GM18867 (cell line): ENCODE measurements at regions not wholly inside any gene's neighbourhood (a gene's known extent, or its start where the extent isn't known, plus 50 kb on each side); places are given as distances from the start of the nearest gene placed in this dataset.
"Not testable (repeated sequence)": the region's sequence is repeated elsewhere in the genome, so short reads cannot be mapped to it uniquely, and the experiment has no call there.

Source experiments
- ATAC-seq: cut with Tn5 transposase; IDR thresholded peaks from one replicate; pipeline ENCODE4 v1.9.1; 2021; ENCODE audit warnings: mild to moderate bottlenecking, moderate library complexity; ENCODE audit not compliant: unreplicated experiment

DNA sequence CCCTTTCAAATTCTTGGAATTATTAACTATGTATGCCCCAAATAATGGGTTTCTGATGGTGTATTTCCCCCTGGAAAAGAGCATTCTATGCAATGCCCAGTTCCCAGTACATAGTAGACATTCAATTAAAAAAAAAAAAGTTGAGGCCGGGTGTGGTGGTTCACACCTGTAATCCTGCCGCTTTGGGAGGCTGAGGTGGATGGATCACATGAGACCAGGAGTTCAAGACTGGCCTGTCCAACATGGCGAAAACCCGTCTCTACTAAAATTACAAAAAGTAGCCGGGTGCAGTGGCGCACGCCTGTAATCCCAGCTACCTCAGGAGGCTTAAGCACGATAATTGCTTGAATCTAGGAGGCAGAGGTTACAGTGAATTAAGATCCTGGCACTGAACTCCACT lies 83.3 kb upstream of the ZNF217 start:
- no peak for ATAC-seq

DNA sequence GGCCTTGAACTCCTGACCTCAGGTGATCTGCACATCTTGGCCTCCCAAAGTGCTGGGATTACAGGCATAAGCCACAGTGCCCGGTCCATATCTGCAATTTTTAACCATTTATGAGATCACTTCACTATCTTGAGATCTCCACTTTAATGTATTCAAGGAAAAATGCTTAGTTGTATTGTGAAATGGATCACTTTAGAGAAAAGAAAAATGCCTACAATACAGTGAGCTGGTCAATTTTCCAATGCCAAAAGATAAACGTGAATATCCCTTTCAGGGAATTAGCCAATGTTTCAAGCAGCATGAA lies 82.8 kb upstream of the ZNF217 start:
- no peak for ATAC-seq

DNA sequence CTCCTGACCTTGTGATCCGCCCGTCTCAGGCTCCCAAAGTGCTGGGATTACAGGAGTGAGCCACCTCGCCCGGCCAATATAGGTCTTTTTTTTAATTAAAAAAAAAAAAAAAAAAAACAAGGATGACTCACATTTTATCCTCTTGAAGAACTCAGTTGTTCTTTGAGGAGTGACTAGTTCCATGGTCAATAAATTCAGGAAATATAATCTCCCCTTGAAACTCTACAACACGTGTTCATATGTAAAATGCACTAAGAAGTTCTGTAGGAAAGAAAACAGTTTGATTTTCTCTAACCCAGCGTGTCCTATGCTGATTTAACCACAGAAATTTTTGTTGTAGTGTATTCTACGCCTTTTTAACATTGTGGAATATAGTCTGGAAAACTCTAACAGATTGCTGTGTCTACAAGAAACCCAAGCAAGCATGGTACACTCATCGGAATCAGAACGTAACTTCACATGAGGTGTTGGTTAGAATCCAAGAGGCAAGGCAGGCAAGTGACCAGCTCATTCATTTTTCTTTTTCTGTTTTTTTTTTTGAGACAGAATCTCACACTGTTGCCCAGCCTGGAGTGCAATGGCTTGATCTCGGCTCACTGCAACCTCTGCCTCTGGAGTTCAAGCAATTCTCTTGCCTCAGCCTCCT lies 79.0 kb upstream of the ZNF217 start:
- no peak for ATAC-seq

DNA sequence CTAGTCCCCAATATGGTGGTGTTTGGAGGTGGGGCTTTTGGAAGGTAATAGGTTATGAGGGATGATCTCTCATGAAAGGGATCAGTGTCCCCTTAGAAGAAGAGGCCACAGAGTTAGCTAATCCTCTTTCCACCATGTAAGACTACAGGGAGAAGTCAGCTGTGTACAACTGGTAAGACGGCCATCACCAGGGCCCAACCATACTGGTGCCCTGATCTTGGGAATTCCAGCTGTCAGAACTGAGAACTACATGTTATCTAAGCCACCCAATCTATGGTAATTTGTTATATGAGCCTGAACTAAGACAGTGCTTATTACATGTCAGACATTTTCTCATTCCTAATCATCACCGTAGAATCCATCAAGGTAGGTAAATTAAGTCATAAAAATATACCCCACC lies 77.7 kb upstream of the ZNF217 start:
- ATAC-seq = no peak

DNA sequence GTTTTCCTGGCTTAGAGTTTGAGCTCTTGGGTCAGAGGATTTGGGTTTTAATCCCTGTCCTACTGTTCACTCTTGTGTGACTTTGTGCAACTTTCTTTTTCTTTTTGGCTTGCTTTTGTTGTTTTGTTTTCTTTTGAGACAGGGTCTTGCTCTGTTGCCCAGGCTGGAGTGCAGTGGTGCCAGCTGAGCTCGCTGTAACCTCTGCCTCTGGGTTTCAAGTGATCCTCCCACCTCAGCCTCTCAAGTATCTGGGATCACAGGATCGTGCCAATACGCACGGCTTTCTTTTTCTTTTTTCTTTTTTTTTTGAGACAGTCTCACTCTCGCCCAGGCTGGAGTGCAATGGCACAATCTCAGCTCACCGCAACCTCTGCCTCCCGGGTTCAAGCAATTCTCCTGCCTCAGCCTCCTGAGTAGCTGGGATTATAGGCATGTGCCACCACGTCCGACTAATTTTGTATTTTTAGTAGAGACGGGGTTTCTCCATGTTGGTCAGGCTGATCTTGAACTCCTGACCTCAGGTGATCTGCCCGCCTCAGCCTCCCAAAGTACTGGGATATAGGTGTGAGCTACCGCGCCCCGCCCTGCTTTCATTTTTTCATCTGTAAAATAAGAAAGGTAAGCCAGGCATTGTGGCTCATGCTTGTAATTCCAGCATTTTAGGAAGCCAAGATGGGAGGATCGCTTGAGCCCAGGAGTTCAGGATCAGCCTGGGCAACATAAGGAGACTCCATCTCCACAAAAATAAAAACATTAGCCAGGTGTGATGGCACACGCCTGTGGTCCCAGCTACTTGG lies 76.1 kb upstream of the ZNF217 start:
- ATAC-seq = not testable (repeated sequence)

DNA sequence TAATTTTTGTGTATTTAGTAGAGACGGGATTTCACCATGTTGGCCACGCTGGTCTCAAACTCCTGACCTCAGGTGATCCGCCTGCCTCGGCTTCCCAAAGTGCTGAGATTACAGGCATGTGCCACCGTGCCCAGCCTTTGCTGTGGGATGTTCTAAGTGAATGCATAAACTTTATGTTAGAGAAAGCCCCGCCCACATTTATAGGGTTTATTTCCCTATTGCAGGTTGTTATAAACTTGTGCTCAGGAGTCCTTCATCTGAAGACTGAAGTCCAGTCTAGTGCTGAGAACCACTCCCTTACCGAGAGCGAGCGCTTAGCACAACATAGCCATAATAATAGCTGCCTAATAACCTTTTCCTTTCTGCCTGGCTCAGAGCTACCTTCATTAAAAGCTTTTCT lies 75.4 kb upstream of the ZNF217 start:
- ATAC-seq = no peak

DNA sequence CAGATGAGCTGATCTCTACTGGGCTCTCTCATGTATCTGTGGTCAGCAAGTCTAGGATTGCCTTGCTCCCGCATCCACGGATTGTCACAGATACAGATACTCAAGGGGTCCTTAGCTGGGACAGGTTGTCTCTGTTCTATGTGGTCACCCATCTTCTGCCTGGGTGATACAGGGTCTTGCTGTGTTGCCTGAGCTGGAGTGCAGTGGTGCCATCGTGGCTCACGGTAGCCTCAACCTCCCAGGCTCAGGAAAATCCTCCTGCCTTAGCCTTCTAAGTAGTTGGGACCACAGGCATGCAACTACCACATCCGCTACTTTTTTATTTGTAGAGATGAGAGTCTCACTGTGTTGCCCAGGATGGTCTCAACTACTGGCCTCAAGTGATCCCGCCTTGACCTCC lies 72.5 kb upstream of the ZNF217 start:
- ATAC-seq = no peak

DNA sequence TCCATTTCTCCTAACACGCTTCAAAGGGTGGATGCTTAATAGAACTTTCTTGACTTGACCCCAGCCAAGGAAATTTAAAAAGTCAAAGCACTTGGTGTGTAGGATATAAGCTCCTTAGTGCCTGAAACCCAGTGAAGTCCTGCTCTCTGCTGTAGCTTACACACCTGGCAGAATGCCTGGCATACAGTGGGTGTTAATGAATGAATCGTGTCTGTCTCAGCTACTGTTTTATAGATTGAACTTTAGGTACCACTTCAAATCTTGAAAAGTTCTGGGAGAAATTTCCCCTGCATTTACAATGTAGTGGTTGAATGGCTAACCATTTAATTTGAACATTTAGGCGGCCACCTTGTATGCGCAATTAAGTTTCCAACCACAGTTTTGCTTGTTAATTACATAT lies 70.5 kb upstream of the ZNF217 start:
- ATAC-seq = no peak

DNA sequence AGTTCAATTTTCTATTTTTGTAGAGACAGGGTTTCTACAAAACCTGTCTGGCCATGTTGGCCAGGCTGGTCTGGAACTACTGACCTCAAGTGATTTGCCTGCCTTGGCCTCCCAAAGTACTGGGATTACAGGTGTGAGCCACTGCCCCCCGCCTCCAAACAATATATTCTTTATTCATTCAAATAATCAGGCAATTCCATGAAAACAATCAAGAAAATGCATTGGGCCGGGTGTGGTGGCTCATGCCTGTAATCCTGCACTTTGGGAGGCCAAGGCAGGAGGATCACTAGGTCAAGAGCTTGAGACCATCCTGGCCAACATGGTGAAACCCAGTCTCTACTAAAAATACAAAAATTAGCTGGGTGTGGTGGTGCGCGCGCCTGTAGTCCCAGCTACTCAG lies 69.9 kb upstream of the ZNF217 start:
- not testable (repeated sequence) for ATAC-seq

DNA sequence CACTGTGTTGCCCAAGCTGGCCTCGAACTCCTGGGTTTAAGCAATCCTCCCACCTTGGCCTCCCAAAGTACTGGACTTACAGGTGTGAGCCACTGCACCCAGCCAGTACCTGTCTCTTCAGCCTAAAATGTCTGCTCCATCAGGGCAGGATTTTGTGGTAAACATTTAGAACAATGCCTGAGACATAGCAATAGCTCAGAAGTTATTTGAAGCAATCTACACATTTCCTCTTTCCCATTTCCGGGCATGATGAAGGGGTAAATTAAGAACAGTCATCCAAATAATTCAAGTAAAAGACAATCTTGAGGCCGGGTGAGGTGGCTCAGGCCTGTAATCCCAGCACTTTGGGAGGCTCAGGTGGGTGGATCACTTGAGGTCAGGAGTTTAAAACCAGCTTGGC lies 69.0 kb upstream of the ZNF217 start:
- ATAC-seq = no peak

DNA sequence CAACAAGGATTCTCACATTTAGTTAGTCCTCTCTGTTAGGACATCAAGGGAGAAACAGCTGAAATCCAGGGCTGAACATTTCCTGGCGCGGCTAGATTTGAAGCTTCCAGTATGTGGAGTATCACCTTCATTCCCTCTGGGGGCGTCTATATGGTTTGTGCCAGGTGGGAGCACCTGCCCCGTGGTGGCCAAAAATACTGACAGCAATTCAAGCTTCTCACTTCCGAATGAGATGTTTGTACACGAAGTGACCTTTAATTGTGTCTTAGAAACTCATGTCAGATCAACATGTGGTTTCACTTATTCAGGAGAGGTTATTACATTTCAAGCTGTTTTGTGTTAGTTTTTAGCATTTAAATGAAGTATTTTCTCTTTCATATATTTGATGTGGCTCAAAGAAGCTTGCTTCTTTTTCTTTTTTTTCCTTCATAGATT lies 67.3 kb upstream of the ZNF217 start:
- no peak for ATAC-seq

DNA sequence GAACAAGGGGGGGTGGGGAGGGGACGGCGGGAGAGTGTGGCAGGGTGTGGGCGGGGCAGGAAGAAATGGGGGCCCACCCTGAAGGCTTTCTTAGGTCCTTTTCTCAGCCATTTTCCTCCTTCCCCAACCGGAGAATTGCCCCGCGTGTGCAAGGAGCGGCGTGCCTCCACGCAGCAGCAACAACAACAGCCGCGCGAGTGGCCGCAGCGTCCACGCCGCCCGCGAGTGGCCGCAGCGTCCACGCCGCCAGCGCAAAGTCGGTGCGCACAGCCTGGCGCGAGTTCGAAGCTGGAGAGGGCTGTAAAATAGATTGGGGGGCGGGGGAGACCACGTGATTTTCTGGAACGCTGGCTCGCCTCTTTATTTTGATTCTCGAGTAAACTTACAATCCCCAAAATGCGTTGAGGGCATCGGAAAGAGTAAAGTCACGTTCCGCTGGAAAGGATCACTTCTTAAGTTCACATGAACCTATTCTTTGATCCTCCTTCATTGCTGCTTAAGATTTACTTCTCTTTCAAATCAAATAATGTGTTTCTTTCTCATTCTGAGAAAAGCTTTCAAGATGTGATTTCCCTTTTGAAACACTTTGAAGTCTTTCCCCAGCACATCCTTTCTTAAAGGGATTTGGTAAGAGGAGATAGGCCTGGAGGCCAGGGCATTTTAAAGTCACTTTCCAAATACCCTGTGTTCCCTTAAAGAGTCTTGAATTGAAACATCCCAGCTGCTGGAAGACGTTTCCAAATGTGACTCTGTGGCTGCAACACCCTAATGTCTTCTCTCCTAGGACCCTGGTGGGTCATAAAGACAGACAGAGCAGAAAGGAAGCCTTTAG lies 66.7 kb upstream of the ZNF217 start:
- ATAC-seq = no peak

DNA sequence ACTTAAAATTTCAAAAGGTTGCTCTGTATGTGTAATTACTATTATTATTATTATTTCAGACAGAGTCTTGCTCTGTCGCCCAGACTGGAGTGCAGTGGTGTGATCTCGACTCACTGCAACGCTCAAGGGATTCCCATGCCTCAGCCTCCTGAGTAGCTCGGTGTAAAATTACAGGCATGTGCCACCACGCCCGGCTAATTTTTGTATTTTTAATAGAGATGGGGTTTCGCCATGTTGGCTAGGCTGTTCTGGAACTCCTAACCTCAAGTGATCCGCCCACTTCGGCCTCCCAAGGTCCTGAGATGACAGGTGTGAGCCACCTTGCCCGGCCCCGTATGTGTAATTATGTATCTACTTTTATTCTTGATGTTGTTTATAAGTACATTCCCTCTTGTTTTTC lies 65.3 kb upstream of the ZNF217 start:
- ATAC-seq = no peak

DNA sequence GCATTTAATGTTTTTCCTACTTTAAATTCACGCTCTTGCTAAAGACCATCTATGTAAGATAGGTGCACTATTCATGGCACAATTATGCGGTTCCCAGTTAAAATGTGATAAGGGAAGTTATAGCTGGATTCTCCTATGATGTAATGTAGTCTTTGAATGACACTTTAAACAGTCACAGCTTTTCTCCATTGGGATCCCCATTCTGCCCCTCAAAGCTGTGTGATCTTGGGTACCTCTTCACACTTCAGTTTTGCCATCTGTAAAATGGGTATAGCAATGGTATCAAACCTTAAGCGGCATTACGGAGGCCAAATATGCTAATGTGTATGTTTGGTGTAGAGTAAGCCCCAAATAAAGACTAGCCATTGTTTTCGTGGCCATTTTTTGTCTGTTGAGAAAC lies 64.7 kb upstream of the ZNF217 start:
- ATAC-seq = no peak

DNA sequence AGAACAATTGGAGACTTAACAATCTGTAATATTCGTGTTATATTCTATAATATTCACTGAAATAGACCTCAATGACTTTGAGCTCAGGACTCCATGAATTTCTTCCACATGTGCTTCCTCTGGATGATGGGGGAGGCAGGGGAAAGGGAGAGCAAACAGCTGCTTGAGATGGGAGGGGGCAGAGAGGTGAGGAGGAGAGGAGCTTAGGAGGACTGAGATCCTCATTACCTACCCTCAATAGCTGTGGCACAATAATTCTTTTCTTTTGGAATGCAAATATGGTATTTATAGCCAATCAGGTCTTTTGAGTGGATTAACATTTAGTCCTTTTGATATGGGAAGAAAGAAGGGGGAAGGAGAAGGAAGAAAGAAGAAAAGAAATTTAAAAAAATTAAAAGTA lies 64.1 kb upstream of the ZNF217 start:
- ATAC-seq = no peak

DNA sequence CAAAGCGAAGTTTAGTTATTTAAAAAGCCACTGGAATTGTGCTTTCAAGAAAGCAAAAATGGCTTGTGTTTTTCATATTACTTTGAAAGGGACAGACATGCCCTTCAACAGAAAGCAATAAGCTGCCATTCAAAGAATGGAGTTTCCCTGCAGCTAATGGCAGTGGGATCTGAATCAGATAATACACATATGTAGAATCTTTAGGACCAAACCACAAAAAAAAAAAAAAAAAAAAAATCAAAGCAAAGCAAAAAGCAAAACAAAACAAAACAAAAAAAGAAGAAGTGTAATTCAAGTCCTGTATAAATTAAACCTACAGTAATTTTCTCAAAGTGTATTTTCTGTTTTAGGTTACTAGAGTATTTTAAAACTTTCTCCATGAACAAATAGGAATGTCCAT lies 63.6 kb upstream of the ZNF217 start:
- no peak for ATAC-seq

DNA sequence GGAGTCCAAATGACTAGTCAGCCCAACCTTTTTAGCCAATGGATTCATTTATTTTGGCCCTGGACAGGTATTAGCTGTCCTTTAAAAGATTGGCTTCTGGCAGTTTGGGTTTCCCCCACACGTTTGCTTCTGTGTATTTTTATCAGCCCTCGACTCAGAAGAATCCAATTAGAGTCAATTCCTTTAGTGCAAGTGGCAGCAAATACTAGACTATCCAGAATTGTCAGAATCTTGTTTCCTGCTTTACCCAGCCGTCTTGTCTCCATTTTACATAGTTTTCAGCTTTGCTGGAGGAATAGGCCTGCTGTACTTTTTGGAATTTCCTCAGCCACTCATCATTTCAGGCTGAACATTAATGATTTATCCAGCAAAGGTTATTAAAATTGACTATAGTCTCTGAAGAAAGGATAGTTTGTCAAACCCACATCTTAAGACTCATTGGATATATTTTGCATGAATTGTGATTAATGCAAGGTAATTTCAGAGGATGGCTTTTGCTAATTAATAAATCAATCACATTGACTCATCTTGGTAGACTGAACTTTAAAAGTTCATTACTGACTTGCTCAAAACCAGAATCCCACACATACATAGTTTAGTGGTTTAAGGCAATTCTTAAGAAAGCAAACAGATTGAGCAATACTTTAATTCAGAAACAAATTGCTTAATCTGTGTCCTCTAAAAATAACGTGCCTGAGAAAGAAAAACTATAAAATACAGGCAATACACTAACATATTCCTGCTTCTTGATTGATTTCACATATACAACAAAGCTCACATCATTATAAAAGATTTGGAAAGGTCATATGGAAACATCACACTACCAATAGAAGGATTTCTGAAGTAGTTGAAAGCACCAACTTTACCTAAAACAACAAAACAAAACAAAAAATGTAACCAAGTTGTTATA lies 62.9 kb upstream of the ZNF217 start:
- ATAC-seq = no peak

DNA sequence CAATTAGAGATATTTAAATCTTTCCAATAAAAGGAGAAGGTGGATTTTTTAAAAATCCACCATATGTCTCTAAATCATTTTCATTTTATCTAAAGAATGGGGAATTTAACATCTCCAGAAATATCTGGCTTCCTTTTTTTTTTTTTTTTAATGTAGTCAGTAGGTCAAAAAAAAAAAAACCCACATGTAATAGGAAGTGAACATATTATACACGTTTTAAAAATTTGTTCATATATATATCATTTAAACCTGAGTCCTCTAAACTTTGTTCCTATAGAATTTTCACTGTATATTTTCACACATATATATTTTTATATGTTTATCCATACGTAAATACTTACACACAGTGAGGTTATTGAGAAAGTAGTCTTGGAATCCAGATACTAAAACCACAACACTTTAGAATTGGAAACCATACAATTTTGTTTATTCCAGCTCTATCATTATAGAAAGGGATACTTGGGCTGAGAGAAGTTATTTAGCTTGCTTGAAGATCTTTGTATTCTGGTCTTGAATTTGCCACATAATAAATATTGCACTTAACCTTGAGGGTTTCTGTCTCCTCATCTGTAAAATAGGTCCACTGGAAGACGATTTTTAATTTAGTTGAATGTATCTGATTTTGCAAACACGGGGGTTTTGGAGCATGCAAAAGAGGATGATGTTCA lies 62.1 kb upstream of the ZNF217 start:
- ATAC-seq = no peak

DNA sequence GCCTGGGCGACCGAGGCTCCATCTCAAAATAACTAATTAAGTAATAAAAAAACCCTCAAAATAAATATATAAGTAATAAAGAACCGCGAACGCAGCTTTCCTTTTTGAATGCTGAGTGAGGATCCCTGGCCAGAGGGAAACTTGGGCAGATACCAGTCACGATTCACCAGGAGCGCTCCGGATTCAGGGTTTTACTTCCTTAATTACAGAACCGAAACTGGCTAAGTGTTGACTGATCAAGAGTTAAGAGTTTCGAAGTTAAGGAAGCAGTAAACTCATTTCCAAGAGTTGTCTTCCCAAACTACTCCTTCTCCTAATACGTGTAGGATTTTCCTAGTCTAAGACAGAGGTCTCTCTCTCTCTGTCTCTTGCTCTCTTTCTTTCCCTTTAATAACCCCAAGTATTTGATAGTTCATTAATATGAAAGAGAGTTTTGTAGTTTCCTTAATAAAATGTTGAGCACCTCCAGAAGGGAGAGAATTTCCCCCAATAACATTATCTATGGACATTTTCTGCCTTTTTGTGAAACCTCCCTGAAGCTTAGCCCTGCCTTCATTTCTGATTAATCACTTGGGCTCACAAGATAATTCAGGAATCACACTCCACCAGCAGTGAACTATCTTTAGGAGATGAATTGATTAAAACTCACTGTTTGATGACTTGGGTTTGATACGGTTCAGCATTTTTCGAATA lies 61.4 kb upstream of the ZNF217 start:
- ATAC-seq = no peak

DNA sequence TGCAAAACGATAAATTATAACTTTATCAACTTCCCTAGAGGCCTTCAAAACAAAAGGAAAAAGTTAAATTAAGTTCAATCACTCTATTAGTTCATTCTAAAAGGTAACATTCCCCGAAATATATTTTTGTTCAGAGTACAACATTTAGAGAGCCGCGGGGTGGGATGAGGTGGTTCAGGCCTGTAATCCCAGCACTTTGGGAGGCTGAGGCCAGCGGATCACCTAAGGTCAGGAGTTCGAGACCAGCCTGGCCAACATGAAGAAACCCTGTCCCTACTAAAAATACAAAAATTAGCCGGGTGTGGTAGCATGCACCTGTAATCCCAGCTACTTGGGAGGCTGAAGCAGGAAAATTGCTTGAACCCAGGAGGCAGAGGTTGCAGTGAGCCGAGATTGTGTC lies 60.9 kb upstream of the ZNF217 start:
- not testable (repeated sequence) for ATAC-seq
